Skin epidermis (tissue), 12 donors: ENCODE measurements at regions not wholly inside any gene's neighbourhood (a gene's known extent, or its start where the extent isn't known, plus 50 kb on each side); places are given as distances from the start of the nearest gene placed in this dataset.

ENCODE experiments used
- H3K27ac ChIP-seq, 21 experiments: fragments of 200-600 bp; sonication (generic) in 11 of 21; one replicate each; pipeline ENCODE4 v1.5.0; 2020; ENCODE audit warnings: mild to moderate bottlenecking in 3 of 21, inconsistent platforms in 2 of 21, moderate library complexity in 2 of 21
- H3K4me3 ChIP-seq, 7 experiments: fragments of 200-600 bp; sonication (generic) in 2 of 7; one replicate each; pipeline ENCODE4 v1.5.0; 2020; ENCODE audit warnings: inconsistent platforms in 2 of 7, mild to moderate bottlenecking in 2 of 7, moderate library complexity in 1 of 7

DNA sequence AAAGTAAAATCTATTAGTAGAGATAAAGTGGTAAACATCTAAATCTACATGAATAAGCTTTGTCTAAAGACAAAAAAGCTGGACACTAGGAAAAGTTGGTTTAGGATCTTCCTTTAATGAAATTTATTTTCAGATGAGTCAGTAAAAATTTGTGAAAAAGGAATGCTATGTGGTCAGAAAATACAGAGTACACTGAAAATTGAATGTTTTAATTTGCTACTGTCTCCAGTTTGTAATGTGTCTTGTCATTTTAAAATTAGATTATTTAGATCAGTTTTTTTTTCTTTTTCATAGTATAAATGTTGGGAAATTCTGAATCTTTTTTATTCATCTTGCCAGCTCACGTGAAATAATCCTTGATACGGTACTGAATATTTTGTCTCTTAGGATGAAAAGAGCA, 56.9 kb downstream of the SLITRK6 start:
- no peak overlapping the region for H3K27ac ChIP-seq
- no peak overlapping the region for H3K4me3 ChIP-seq

DNA sequence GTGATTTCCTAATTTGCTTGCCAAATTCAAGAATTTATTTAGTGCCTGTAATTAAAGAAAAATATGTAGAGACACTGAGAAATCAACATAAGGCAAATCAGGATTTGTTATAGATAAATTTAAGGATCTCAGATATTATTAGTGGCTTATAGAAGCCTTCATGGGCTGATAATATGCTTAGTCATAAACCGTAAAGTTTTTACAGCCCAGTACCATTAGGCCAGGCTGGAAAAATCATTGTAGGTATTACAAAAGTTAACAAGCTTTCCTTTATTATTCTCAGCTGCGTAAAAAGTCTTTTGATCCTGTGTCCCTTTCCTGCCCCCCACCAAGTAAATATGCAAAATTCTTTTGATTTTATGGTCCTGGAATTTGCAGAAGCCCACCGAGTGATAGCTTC, 58.2 kb downstream of the SLITRK6 start:
- Histone ChIP-seq H3K4me3 (no peak overlapping the region), H3K27ac (no peak overlapping the region)

DNA sequence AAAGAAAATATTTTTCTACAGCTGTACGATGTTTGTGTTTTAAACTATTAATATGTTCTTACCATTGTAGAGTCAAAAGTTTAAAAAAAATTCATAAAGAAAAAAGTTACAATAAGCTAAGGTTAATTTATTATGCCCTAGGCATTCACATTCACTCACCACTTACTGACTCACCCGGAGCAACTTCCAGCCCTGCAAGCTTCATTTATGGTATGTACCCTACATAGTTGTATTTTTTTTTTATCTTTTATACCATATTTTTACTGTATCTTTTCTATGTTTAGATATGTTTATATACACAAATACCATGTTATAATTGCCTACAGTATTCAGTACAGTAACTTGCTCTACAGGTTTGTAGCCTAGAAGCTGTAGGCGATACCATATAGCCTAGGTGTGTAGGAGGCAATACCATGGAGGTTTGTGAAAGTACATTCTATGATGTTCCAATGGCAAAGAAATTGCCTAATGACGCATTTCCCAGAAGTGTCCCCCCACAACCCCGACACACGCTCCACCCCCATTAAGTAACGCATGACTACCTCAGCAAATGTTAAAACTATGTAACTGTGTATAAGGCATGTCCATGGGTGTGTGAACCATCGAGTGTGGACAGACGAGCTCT, 60.4 kb downstream of the SLITRK6 start:
- H3K27ac ChIP-seq = no peak overlapping the region
- no peak overlapping the region for H3K4me3 ChIP-seq

DNA sequence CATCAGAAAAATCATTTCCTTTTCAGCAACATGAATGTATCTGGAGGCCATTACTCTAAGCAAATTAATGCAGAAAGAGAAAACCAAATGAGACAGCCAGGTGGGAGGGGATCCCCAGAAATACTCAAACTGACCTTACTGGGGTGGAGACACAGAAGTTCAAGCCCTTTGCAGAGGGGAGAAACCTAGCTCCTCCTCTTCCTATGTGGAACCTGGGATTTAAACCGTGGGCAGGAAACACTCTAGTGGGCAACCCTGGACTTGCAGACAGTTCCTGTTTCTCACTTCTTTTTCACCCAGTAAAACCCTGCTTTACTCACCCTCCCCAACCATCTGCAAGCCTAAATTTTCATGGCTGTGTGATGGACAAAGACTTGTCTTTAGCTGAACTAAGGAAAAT, 61.3 kb downstream of the SLITRK6 start:
- Histone ChIP-seq H3K27ac (no peak overlapping the region), H3K4me3 (no peak overlapping the region)

DNA sequence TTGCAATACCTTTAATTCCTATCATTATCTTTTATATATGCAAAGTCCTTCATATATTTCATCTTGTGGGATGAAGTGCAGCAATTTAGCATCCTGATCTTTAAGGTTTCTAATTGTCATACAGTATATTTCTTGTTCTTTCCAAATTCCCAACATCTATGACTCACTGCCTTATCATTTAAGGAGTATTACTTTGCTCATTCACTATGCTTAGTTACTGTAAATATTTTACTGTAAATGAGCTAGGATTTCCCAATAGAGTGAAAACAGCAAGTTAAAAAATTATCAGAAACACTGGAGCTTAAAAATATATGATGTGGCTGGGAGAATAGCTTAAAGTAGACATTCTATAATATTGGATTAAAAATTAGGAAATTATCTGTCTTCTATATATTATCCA, 69.9 kb downstream of the SLITRK6 start:
- no peak overlapping the region for H3K4me3 ChIP-seq
- no peak overlapping the region for H3K27ac ChIP-seq

DNA sequence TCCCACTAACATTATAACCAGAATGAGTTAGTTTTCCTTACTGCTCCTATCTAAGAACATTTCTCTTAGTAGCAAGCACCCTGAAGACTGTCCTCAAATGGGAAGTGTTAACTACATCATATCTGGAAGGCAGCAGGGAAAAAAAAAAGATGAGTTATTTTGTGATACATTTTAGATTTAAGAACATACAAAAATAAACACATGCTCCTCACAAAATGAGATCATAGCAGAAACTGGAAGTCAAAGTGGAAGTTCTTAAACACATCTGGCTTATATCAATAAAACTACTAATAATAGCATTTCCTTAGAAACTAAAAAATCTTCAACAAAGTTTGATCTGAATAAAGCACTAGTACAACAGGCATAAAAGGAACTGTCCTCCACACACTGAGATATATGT, 70.4 kb downstream of the SLITRK6 start:
- Histone ChIP-seq H3K4me3 (no peak overlapping the region), H3K27ac (no peak overlapping the region)

DNA sequence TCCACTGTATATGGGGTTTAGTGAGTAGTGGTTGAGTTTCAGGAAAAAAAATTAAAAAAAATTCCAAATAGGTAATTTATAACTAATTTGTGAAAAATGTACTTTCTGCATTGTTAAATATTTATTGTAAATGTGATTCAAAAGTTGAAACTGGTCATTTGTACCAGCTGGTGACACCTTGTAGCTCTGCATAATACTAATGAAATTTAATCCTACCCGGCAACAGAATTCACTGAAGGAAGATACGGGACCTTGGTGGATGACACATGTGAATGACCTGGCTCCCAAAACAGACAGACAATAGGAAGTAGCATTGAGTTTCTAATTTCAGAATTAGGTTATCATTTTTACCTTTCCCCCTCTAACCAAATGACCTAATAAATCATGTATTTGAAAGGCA, 73.8 kb downstream of the SLITRK6 start:
- Histone ChIP-seq H3K27ac (no peak overlapping the region), H3K4me3 (no peak overlapping the region)

DNA sequence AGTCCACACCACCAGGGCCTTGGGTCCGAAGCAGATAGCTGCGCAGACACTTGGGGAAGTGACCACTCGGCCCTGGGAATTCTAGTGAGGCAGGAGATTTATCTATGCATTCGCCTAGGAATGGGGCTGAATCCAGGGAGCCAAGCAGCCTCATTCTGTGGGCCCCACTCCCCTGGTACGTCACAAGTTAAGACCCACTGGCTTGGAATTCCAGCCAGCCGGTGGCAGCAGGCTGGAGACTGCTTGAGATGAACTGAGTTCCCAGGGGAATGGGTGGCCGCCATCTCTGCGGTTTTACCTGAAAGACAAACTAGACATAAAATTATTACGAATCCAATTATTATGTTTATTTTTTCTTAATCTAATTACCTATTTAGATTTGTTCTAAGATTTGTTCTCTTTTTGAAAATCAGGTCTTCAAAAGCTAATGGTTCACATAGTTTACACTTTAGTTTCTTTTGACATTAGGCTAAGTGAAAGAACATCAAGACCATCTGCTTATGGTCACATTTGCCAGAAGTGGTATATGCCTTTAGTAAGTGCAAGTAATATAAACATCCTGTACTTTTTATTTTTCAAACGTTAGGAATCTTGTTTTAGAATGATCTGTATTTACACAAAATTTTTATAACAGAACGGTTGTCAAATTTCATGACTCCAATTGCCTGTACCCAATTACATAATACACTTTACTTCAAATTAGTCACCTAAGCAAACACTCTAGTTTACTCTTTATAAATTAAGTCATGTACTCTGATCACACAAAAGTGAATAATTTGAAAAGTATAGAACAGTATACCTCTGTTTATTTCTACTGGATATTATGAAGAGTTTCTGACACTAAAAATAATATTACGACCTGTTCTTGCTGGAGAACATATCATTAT, 74.4 kb downstream of the SLITRK6 start:
- H3K4me3 ChIP-seq = no peak overlapping the region
- H3K27ac ChIP-seq = no peak overlapping the region

DNA sequence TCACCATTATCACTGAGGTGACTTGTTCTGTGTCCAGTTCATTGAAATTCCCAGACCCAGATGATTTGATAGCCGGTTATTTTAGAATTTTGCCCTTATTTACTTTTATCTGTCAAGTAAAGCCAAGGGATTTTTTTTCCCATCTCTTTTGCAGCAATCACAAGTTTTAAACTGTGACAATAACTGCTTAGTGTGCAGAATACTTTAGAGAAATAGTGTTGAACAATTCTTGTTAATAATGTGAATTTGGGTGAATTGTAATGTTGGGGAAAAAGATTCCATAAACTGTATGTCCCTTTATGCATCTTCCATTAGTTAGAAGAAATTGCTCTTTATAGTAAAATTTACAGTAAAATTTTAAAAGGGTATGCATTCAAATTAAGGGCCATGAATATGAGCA, 79.5 kb downstream of the SLITRK6 start:
- no peak overlapping the region for H3K4me3 ChIP-seq

DNA sequence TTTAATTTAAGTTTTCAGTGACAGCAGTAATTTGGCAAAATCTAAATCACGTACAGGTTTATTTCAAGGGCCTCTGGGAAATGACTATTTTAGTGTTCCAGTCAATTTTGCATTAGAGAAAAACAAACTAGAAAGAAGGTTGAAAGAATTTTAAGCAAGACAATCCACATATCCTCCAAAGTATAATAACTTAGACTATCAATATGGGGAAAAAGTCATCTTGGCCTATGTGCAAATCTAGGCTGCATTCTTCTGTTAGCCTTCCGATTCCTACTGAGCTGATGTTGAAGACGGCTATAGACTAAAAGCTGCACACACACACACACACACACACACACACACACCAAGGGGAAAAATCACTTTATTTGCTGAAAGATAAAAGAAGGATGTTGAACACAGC, 81.3 kb downstream of the SLITRK6 start:
- H3K4me3 ChIP-seq = no peak overlapping the region
- no peak overlapping the region for H3K27ac ChIP-seq

More for the DNA sequence above, 79.5 kb downstream of the SLITRK6 start:
- H3K27ac ChIP-seq = no peak overlapping the region

DNA sequence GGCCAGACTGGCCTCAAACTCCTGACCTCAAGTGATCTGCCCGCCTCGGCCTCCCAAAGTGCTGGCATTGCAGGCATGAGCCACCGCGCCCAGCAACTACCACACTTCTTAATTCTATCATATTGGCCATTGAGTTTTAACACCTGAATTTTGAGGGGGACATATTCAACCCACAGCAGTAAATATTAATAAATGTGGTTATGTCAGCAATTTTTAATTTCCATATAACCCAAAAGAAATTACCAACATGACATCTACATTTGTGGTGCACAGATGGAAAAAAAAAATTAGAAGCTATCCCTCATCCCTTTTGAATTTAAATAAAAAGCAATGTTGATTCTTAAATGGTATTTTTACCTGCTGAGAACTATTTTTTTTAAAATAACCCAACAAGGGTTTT, 88.7 kb downstream of the SLITRK6 start:
- no peak overlapping the region for H3K27ac ChIP-seq

DNA sequence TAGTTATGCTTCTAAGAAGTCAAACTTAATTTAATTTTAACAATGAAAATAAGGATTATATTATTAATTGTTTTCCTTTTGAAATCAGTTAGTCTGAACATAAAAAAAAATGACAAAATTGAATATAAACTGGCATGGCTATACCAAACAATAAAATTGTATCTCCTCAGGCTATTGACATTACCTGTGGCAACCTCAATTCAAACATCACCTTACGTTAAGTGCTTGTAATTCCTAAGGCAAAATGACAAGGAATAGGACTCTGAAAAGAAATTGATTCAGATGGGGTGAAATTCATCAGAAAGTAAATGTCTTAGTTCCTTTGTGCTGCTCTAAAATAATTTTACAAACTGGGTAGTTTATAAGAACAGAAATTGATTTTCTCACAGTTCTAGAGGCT, 89.5 kb downstream of the SLITRK6 start:
- no peak overlapping the region for H3K4me3 ChIP-seq
- H3K27ac ChIP-seq = no peak overlapping the region

More for the DNA sequence above, 88.7 kb downstream of the SLITRK6 start:
- H3K4me3 ChIP-seq = no peak overlapping the region

DNA sequence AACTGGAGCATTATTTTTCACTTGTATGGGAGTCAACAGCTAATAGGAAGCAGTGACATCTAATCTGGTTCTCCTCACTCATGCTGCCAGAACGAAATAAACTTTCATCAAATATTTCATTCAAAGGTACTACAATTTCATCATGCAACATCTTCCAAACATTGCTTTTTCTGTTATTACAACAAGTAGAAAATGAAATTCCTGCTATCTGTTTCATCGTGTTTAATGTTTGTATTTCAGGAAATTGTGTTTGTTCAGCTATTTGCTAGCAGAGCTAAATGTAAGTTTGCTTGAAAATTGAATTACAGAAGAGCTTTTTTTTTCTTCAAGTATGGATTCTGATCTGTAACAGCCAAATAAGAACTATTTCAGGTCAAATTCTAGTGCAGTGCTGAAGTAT, 90.1 kb downstream of the SLITRK6 start:
- Histone ChIP-seq H3K4me3 (no peak overlapping the region), H3K27ac (no peak overlapping the region)

DNA sequence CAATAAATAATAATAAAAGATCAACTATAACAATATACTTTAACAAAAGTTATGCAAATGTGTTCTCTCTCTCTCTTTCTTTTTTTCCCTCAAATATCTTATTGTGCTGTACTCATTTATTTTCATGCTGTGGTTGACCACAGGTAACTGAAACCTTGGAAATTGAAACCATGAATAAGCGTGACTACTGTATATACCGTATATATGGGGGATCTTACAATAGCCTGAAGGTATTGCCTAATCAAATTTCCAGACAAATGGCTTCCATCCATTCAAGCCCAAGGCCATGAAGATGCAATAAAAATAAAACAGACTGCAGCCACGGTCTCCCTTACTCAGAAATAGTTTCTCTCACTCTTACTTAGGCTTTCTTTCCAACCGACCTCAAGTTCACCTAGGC, 98.3 kb downstream of the SLITRK6 start:
- no peak overlapping the region for H3K4me3 ChIP-seq
- H3K27ac ChIP-seq = no peak overlapping the region

DNA sequence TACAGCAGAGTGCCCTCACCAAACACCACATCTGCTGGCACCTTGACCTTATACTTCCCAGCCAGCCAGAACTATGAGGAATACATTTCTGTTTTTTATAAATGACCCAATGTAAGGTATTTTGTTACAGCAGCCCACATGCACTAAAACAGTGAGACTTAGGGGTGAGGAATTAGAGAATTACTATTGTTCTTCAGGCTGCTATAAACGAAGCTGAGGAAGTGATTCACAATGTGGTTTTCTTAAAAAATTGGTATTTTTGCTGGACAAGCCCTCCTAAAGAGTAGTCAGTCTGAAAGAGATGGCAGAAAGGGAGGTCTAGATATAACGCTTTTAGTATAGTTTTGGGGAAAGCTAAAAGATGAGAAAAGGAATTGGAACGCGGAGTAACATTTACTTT, 101.0 kb downstream of the SLITRK6 start:
- H3K27ac ChIP-seq = no peak overlapping the region

DNA sequence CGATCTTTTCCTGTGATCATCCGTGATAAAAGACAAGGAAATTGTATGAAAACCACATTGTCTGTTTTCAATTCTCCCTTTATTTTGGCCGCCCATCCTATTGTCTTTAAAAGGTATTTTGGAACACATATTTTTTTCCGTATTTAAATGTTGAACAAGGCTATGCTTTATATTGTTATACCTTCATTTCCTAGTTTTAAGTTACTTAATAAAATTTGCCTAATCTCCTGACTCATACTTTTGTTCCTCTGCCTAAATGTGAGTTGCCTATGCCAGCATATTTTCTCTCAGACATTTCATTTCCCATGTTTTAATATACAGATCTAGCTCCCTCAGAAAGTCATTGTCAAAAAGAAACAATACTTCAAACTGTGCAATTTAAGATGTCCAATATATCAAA, 104.2 kb downstream of the SLITRK6 start:
- H3K27ac ChIP-seq = no peak overlapping the region
- H3K4me3 ChIP-seq = no peak overlapping the region

More for the DNA sequence above, 101.0 kb downstream of the SLITRK6 start:
- no peak overlapping the region for H3K4me3 ChIP-seq

DNA sequence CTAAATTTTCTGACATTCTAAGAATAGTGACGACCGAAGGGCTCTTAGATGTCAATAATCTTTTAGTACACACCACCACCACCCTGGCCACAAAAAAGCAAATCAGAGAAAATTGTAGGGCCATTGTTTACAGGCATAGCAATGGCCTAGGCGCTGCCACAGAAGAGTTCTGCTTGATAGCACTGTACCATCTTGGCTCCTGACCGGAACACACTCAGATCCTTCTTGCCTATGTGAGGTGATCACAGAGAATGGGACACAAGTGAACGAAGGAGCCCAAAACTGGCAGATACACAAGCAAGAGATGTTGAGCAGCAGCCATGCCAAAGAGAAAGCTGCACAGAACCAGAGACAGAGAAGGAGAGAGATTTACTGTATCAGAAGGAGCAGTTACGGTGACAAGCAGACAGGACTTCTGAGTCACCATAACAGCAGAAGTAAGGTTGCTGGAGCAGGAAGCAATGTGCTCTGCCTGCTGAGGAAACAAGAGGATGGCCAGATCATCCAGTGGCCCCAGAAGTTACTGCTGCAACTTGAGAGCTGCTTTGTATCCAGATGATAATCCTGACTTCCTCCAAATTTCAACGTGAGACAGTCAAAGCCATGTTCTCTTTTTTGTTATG, 105.2 kb downstream of the SLITRK6 start:
- H3K4me3 ChIP-seq = no peak overlapping the region

DNA sequence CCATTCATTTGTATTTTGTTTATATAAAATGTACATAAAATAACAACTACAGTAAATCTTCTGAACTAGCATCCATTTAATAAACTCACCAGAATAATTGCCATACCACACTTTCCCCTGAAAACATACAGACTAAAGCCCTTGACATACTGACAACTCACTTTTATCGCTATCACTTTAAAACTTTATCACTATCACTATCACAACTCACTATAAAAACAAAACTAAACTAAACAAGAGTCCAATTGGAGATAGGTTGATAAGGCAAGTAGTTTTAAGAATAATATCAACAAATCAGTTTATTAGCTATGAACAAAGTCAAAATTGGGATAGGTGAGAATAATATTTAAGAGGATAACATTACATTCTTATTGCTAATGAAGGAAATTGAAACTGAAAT, 108.9 kb downstream of the SLITRK6 start:
- no peak overlapping the region for H3K27ac ChIP-seq
- no peak overlapping the region for H3K4me3 ChIP-seq

More for the DNA sequence above, 105.2 kb downstream of the SLITRK6 start:
- no peak overlapping the region for H3K27ac ChIP-seq

DNA sequence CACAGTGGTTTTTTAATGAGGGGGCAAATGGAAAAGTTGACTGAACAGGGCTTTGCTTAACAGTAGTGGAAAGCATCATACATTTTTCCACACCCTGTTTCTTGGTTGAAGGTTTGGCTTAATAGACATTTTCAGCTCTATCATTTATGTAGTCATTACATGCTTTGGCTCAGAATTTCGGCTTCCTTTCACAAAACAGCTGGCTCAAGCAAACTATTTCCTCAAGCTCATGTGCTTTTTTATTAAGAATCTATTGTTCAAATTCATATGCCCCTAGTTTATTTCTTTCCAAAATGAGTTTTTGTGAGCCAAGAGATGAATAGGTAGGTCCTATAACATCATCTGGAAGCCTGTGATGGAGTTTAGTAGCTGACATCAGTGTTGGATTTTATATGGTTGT, 113.8 kb downstream of the SLITRK6 start:
- Histone ChIP-seq H3K27ac (no peak overlapping the region), H3K4me3 (no peak overlapping the region)

DNA sequence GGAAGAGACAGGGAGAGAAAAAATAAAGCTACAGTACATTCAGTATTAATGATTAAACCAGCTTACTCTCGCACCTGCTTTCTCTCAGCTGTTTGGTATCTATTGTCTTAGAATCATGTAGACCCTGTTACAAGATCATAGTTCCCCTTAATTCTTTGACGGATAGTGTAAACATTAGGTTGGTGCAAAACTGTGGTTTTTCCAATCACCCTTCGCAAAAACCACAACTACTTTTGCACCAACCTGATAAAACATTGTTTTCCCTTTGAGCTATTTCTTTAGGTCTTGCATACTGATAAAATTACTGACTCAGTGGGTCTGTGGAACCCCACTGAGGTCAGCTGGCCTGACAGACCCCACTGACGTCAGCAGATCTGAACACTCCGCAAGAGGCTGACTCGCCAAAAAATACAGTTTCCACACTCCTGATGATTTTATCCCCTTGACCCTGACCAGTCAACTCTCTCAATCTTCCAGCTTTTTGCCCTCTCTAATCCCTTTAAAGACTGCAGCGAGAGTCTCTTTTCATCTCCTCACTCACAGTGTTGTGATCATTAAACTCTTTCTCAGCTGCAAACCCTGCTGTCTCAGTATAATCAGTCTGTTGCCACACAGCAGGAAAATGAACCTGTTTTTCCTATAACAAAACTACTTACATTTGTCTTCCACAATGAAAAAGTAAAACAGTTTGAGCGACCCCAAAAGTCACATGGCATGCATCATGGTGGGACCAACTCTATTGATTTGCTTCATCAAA, 123.9 kb downstream of the SLITRK6 start:
- Histone ChIP-seq H3K27ac (no peak overlapping the region), H3K4me3 (no peak overlapping the region)
